PFSK-1 (cell line): ENCODE measurements at regions not wholly inside any gene's neighbourhood (a gene's known extent, or its start where the extent isn't known, plus 50 kb on each side); places are given as distances from the start of the nearest gene placed in this dataset.

Experiments used
- FOXP2 ChIP-seq: optimal IDR thresholded peaks from 2 replicates; pipeline ENCODE3; 2011; ENCODE audit warnings: borderline replicate concordance, control low read depth, inconsistent platforms; ENCODE audit not compliant: insufficient read depth; ENCODE audit errors: extremely low read length, extremely low read depth
- POLR2AphosphoS5 ChIP-seq: IDR thresholded peaks from 2 replicates; pipeline ENCODE4 v1.6.1; 2012; ENCODE audit warnings: low read depth, mild to moderate bottlenecking, control low read depth, low read length, moderate library complexity
- SIN3A ChIP-seq: IDR thresholded peaks from 2 replicates; pipeline ENCODE4 v1.6.1; 2012; ENCODE audit warnings: mild to moderate bottlenecking, low read length, moderate library complexity, borderline replicate concordance; ENCODE audit not compliant: insufficient read depth
- TAF1 ChIP-seq: IDR thresholded peaks from 2 replicates; pipeline ENCODE4 v1.6.1; 2012; ENCODE audit warnings: low read length, control low read depth, borderline replicate concordance; ENCODE audit not compliant: insufficient read depth
- TF ChIP-seq, protein P1 (sequence below), 2 experiments: IDR thresholded peaks; 2 replicates each; pipeline versions ENCODE4 v1.6.1 to v1.8.0; 2011 to 2012; ENCODE audit warnings: low read depth in 2 of 2, low read length in 2 of 2, control low read depth in 1 of 2, inconsistent platforms in 1 of 2, mild to moderate bottlenecking in 1 of 2, moderate library complexity in 1 of 2; ENCODE audit not compliant: insufficient read depth in 1 of 2

GRCh38 chr21:19510653-19511052 is 1107.1 kb upstream of the TMPRSS15 start:
- TF ChIP-seq POLR2AphosphoS5 (no peak), FOXP2 (no peak), TAF1 (no peak), SIN3A (no peak)
- TF ChIP-seq, protein P1, sequence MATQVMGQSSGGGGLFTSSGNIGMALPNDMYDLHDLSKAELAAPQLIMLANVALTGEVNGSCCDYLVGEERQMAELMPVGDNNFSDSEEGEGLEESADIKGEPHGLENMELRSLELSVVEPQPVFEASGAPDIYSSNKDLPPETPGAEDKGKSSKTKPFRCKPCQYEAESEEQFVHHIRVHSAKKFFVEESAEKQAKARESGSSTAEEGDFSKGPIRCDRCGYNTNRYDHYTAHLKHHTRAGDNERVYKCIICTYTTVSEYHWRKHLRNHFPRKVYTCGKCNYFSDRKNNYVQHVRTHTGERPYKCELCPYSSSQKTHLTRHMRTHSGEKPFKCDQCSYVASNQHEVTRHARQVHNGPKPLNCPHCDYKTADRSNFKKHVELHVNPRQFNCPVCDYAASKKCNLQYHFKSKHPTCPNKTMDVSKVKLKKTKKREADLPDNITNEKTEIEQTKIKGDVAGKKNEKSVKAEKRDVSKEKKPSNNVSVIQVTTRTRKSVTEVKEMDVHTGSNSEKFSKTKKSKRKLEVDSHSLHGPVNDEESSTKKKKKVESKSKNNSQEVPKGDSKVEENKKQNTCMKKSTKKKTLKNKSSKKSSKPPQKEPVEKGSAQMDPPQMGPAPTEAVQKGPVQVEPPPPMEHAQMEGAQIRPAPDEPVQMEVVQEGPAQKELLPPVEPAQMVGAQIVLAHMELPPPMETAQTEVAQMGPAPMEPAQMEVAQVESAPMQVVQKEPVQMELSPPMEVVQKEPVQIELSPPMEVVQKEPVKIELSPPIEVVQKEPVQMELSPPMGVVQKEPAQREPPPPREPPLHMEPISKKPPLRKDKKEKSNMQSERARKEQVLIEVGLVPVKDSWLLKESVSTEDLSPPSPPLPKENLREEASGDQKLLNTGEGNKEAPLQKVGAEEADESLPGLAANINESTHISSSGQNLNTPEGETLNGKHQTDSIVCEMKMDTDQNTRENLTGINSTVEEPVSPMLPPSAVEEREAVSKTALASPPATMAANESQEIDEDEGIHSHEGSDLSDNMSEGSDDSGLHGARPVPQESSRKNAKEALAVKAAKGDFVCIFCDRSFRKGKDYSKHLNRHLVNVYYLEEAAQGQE (IDR thresholded peaks at IDR 0.05; ENCODE audit: insufficient read depth in 1 of 2, low read depth in 2 of 2, low read length in 2 of 2), result no peak
